IMR-90 (cell line): ENCODE measurements at regions not wholly inside any gene's neighbourhood (a gene's known extent, or its start where the extent isn't known, plus 50 kb on each side); places are given as distances from the start of the nearest gene placed in this dataset.

Experiments used
- ATAC-seq: fragments of 200-7000 bp; cut with Tn5 transposase; 2 replicates; pipeline ENCODE4 v1.9.1; 2020; ENCODE audit warnings: low read depth, mild to moderate bottlenecking, moderate library complexity
- BruUV-seq: library from RNA; stranded (reverse); fragments of 400-500 nt; replicated peaks from 2 replicates; lab custom pipeline; 2021; lab: Mats Ljungman, UMichigan
- CTCF ChIA-PET: fragments of 300-600 bp; formaldehyde crosslinking; extraction: SDS; loops from one replicate; lab custom pipeline; 2021; ENCODE audit warnings: antibody characterized with exemption; lab: Yijun Ruan, JAX
- POLR2A ChIA-PET: fragments of 300-600 bp; sonication (Branson Sonifier 250); formaldehyde crosslinking; loops from one replicate; lab custom pipeline; 2022; ENCODE audit warnings: antibody characterized with exemption; ENCODE audit not compliant: unreplicated experiment; lab: Charles Lee
- DNase-seq: peaks from one replicate; pipeline ENCODE4 v3.0.0; 2013
- H2AFZ ChIP-seq: replicated peaks from 2 replicates; pipeline ENCODE3; 2013; ENCODE audit warnings: low read length, mild to moderate bottlenecking; ENCODE audit not compliant: poor library complexity
- H2AK5ac ChIP-seq: 2 replicates; pipeline ENCODE4 v1.6.1; 2013; ENCODE audit warnings: low read depth, low read length, inconsistent platforms
- H2AK9ac ChIP-seq: replicated peaks from 2 replicates; pipeline ENCODE3; 2013; ENCODE audit warnings: mild to moderate bottlenecking, low read depth, low read length, moderate library complexity; ENCODE audit not compliant: poor library complexity
- H2BK120ac ChIP-seq: 2 replicates; pipeline ENCODE4 v1.6.1; 2013; ENCODE audit warnings: low read depth, low read length, inconsistent platforms
- H2BK15ac ChIP-seq: 3 replicates; pipeline ENCODE4 v1.6.1; 2013; ENCODE audit warnings: low read depth, low read length, inconsistent platforms
- H2BK20ac ChIP-seq: 2 replicates; pipeline ENCODE4 v1.6.1; 2013; ENCODE audit warnings: low read depth, mild to moderate bottlenecking, inconsistent platforms, low read length, moderate library complexity
- H2BK5ac ChIP-seq: 2 replicates; pipeline ENCODE4 v1.6.1; 2013; ENCODE audit warnings: mild to moderate bottlenecking, low read depth, low read length, inconsistent platforms; ENCODE audit not compliant: poor library complexity, severe bottlenecking
- H3K14ac ChIP-seq: replicated peaks from 2 replicates; pipeline ENCODE4 v1.6.1; 2013; ENCODE audit warnings: low read depth, low read length, inconsistent platforms
- H3K18ac ChIP-seq: 2 replicates; pipeline ENCODE4 v1.6.1; 2013; ENCODE audit warnings: low read depth, low read length, control low read depth
- H3K23ac ChIP-seq: 2 replicates; pipeline ENCODE4 v1.6.1; 2013; ENCODE audit warnings: low read depth, low read length, inconsistent platforms
- H3K27ac ChIP-seq: 2 replicates; pipeline ENCODE4 v1.5.1; 2013; ENCODE audit warnings: mild to moderate bottlenecking, control low read depth, low read length; ENCODE audit not compliant: insufficient read depth
- H3K27me3 ChIP-seq: 2 replicates; pipeline ENCODE4 v1.6.1; 2013; ENCODE audit warnings: low read length; ENCODE audit not compliant: control insufficient read depth, insufficient read depth
- H3K36me3 ChIP-seq: 2 replicates; pipeline ENCODE4 v1.6.1; 2013; ENCODE audit warnings: low read length, mixed read lengths; ENCODE audit not compliant: control insufficient read depth, insufficient read depth
- H3K4ac ChIP-seq: 2 replicates; pipeline ENCODE4 v1.6.1; 2013; ENCODE audit warnings: low read depth, low read length, inconsistent platforms
- H3K4me1 ChIP-seq: 2 replicates; pipeline ENCODE4 v1.6.1; 2013; ENCODE audit warnings: low read length, mixed read lengths; ENCODE audit not compliant: control insufficient read depth, insufficient read depth
- H3K4me2 ChIP-seq: 2 replicates; pipeline ENCODE4 v1.6.1; 2013; ENCODE audit warnings: low read depth, mild to moderate bottlenecking, control low read depth, low read length, moderate library complexity
- H3K4me3 ChIP-seq: 2 replicates; pipeline ENCODE4 v1.5.1; 2013; ENCODE audit warnings: low read depth, mild to moderate bottlenecking, control low read depth, low read length, moderate library complexity; ENCODE audit not compliant: insufficient read depth
- H3K56ac ChIP-seq: 2 replicates; pipeline ENCODE4 v1.6.1; 2013; ENCODE audit warnings: low read length, inconsistent platforms; ENCODE audit not compliant: insufficient read depth; ENCODE audit errors: extremely low read depth
- H3K79me1 ChIP-seq, 2 experiments: 2 replicates each; pipeline ENCODE4 v1.6.1; 2013; ENCODE audit warnings: low read length in 2 of 2, inconsistent platforms in 1 of 2, low read depth in 1 of 2
- H3K9ac ChIP-seq: 2 replicates; pipeline ENCODE4 v1.6.1; 2013; ENCODE audit warnings: low read depth, low read length, control low read depth
- H3K9me1 ChIP-seq: 2 replicates; pipeline ENCODE4 v1.6.1; 2013; ENCODE audit warnings: low read length, inconsistent platforms; ENCODE audit not compliant: insufficient read depth
- H3K9me3 ChIP-seq: 2 replicates; pipeline ENCODE4 v1.6.1; 2013; ENCODE audit warnings: low read length; ENCODE audit not compliant: control insufficient read depth, insufficient read depth
- H4K20me1 ChIP-seq: 2 replicates; pipeline ENCODE4 v1.6.1; 2013; ENCODE audit warnings: low read length, inconsistent platforms; ENCODE audit not compliant: insufficient read depth
- H4K5ac ChIP-seq: 2 replicates; pipeline ENCODE4 v1.6.1; 2013; ENCODE audit warnings: mild to moderate bottlenecking, low read depth, low read length, control low read depth
- H4K8ac ChIP-seq, 2 experiments: 2 replicates each; pipeline ENCODE4 v1.6.1; 2013; ENCODE audit warnings: low read depth in 2 of 2, low read length in 2 of 2, control low read depth in 1 of 2, inconsistent platforms in 1 of 2
- H4K91ac ChIP-seq: 2 replicates; pipeline ENCODE4 v1.6.1; 2013; ENCODE audit warnings: low read depth, low read length, inconsistent platforms; ENCODE audit not compliant: insufficient read depth
- BHLHE40 ChIP-seq: fragments of 150-350 bp; IDR thresholded peaks from 2 replicates; pipeline ENCODE4 v1.6.1; 2016; ENCODE audit warnings: mild to moderate bottlenecking, low read depth, low read length
- CTCF ChIP-seq: conservative IDR thresholded peaks from 2 replicates; pipeline ENCODE4 v1.5.1; 2012; ENCODE audit warnings: mild to moderate bottlenecking, low read depth, low read length, improper control_type of control experiment
- ELK1 ChIP-seq: fragments of 150-350 bp; IDR thresholded peaks from 2 replicates; pipeline ENCODE4 v1.6.1; 2016; ENCODE audit warnings: low read depth, mild to moderate bottlenecking, low read length, moderate library complexity, borderline replicate concordance
- FOS ChIP-seq: fragments of 150-350 bp; IDR thresholded peaks from 2 replicates; pipeline ENCODE4 v1.6.1; 2016; ENCODE audit warnings: low read depth, low read length
- MAFK ChIP-seq: IDR thresholded peaks from 2 replicates; pipeline ENCODE4 v1.6.1; 2012; ENCODE audit warnings: low read depth, low read length, improper control_type of control experiment
- MXI1 ChIP-seq: IDR thresholded peaks from 2 replicates; pipeline ENCODE4 v1.6.1; 2012; ENCODE audit warnings: low read depth, mild to moderate bottlenecking, low read length, moderate library complexity, borderline replicate concordance
- NFE2L2 ChIP-seq: fragments of 150-350 bp; IDR thresholded peaks from 2 replicates; pipeline ENCODE4 v1.6.1; 2016; ENCODE audit warnings: low read depth, mild to moderate bottlenecking, low read length
- RCOR1 ChIP-seq: IDR thresholded peaks from 2 replicates; pipeline ENCODE4 v1.6.1; 2012; ENCODE audit warnings: mild to moderate bottlenecking, low read length, improper control_type of control experiment; ENCODE audit not compliant: insufficient replicate concordance
- WGBS, 2 experiments: methylation state at CpG; one replicate each; pipeline versions ENCODE4 v1.1.5 to v1.1.7; 2013; ENCODE audit warnings: missing lambda C conversion rate in 2 of 2; ENCODE audit not compliant: insufficient read length in 1 of 2; ENCODE audit errors: extremely low coverage in 2 of 2; 5-methylcytosine and 5-hydroxymethylcytosine counted together
- dilution Hi-C: fragments of 300-500 bp; cut with HindIII; formaldehyde crosslinking; loops from one replicate; pipeline ENCODE4 v1.14.3; 2018; ENCODE audit warnings: low sequenced_read_pairs; ENCODE audit not compliant: unreplicated experiment
- in situ Hi-C: fragments of 300-500 bp; cut with MboI; formaldehyde crosslinking; loops from 3 replicates; pipeline ENCODE4 v1.14.3; 2019; ENCODE audit warnings: low sequenced_read_pairs, inconsistent platforms, mixed read lengths
- intact Hi-C: fragments of 100-400 bp; cut with micrococcal nuclease; formaldehyde crosslinking; loops from 2 replicates; pipeline ENCODE4 v1.10.0; 2022
- TF ChIP-seq, protein P1 (sequence below): fragments of 150-350 bp; IDR thresholded peaks from 2 replicates; pipeline ENCODE4 v1.6.1; 2017; ENCODE audit warnings: mild to moderate bottlenecking, antibody characterized with exemption, low read length, low read depth

DNA sequence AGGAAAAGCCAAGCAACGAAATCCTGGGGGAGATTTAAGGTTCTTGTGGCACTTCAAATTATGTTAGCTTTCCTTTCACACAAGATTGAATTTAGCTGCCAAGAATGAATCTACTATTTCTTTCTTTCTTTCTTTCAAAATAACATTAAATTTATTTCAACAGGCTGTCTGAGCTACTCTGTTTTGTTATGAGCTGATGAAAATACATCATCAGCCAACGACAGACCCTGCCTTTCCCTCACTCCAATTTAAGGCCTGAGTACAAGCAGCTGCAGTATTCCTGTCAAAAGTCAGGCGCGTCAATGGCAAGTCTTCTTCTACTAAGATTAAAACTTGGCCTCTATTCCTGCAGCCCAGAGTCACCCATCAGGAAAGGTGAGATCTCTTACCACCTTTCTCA lies 347.7 kb upstream of the FLRT2 start:
- dilution Hi-C loops, result no loop called here
- Histone ChIP-seq H4K5ac (no peak overlapping the region), H3K18ac (no peak overlapping the region), H3K27me3 (no peaks in the 10 kb centered on the region), H3K9me1 (no peaks in the 10 kb centered on the region), H3K79me1 (no peaks in the 10 kb centered on the region), H4K20me1 (no peaks in the 10 kb centered on the region), H3K4me3 (no peak overlapping the region), H3K4ac (no peak overlapping the region), H3K4me2 (no peak overlapping the region), H3K23ac (no peak overlapping the region), H4K8ac (no peak overlapping the region), H3K9ac (no peak overlapping the region), H2BK15ac (no peak overlapping the region), H3K4me1 (no peaks in the 10 kb centered on the region), H4K91ac (no peak overlapping the region), H2AFZ (no peak overlapping the region), H2BK120ac (no peak overlapping the region), H3K36me3 (no peaks in the 10 kb centered on the region), H2BK5ac (no peak overlapping the region), H3K9me3 (no peaks in the 10 kb centered on the region), H3K56ac (no peak overlapping the region), H2AK5ac (no peak overlapping the region), H3K27ac (no peak overlapping the region), H3K14ac (no peak overlapping the region), H2BK20ac (no peak overlapping the region), H2AK9ac (no peak overlapping the region)
- WGBS, 2 experiments, result no CpG with 5 or more reads among the region's 4 CpGs
- ATAC-seq (no peak), DNase-seq (no peak)
- in situ Hi-C loops, result no loop called here
- intact Hi-C loops, result no loop called here
- BruUV-seq, result no TSS peak
- POLR2A ChIA-PET, result no interaction called here
- CTCF ChIA-PET, result interaction anchor here (0.6 kb wide), 1 partner anchor 155 kb away, joined by 3 read pairs; no protein-coding TSS in a partner anchor
- TF ChIP-seq BHLHE40 (no peak), CTCF (no peak), MAFK (no peak), RCOR1 (no peak), MXI1 (no peak), FOS (no peak), NFE2L2 (no peak), ELK1 (no peak)
- TF ChIP-seq, protein P1, sequence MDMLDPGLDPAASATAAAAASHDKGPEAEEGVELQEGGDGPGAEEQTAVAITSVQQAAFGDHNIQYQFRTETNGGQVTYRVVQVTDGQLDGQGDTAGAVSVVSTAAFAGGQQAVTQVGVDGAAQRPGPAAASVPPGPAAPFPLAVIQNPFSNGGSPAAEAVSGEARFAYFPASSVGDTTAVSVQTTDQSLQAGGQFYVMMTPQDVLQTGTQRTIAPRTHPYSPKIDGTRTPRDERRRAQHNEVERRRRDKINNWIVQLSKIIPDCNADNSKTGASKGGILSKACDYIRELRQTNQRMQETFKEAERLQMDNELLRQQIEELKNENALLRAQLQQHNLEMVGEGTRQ, result no peak
